HG02938 (cell line): ENCODE measurements at regions not wholly inside any gene's neighbourhood (a gene's known extent, or its start where the extent isn't known, plus 50 kb on each side); places are given as distances from the start of the nearest gene placed in this dataset.
A peak's percentile ranks its signal among the peaks of the same experiment; 100 is the strongest.

Experiments
- ATAC-seq: cut with Tn5 transposase; IDR thresholded peaks from one replicate; pipeline ENCODE4 v1.9.1; 2021; ENCODE audit warnings: mild to moderate bottlenecking, moderate library complexity; ENCODE audit not compliant: unreplicated experiment

DNA sequence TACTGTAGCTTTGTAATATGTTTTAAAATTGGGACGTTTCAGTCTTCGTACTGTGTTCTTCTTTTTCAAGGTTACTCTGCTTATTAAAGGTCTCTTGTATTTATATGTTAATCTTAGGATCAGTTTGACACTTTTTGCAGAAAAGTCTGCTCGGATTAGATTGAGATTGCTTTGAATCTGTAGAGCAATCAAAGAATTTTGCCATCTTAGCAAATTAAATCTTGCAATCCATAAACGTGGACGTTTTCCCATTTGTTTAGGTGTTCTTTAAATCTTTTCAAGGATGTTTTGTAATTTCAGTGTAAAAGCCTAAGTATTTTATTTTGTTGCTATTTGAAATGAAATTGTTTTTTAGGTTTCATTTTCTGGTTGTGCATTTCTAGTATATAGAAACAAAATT is 78.0 kb upstream of the GTSF1L start:
- no peak for ATAC-seq

DNA sequence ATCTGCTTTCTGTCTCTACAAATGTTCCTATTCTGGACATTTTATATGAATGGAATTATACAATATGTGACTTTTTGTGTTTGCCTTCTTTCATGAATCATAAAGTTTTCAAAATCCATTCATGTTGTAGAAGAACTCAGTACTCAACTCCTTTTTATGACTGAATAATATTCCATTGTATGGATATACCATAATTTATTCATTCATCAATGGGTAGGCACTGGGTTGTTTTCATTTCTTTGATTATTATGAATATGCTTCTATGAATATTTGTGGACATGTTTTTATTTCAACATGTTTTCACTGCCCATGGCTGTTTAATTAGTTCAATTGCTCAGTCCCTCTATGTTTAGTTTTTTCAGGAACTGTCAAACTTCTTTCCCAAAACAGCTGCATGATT is 76.5 kb upstream of the GTSF1L start:
- no peak for ATAC-seq

DNA sequence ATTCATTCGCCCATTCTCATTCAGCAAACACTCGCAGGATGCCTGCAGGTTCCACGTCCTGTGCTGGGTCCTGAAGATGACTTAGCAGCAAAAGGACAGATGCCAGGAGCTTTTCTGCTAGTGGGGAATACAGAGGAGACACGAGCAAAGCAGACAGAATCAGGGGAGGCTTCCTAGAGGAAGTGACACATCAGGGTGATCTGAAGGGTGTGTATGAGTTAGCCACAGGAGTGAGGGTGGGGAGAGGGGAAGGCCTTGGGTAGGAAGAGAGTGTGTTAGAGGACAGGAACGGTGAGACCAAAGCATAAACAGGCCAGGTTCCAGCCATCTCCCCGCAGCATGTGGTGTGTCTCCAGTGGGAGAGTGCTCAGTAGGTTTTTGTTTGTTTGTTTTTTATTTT is 73.4 kb upstream of the GTSF1L start:
- ATAC-seq, result no peak

DNA sequence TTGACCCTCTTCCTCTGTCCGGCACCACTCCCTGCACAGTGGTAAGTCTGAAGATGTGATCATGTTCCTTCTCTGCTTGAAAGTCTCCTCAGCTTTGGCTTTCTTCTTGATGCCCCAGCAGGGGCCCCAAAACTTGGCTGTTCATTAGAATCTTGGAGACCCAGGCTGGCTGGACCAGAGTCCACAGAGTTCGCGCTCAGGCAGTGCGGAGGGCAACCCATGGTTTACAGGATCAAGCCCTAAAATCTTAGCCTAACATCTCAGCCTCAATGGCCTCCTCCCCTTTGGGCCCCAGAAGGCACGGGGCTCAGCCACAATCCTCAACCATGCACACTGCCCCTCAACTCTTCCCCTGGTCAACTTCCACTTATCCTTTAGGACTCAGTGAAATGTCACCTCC is 72.9 kb upstream of the GTSF1L start:
- no peak for ATAC-seq

DNA sequence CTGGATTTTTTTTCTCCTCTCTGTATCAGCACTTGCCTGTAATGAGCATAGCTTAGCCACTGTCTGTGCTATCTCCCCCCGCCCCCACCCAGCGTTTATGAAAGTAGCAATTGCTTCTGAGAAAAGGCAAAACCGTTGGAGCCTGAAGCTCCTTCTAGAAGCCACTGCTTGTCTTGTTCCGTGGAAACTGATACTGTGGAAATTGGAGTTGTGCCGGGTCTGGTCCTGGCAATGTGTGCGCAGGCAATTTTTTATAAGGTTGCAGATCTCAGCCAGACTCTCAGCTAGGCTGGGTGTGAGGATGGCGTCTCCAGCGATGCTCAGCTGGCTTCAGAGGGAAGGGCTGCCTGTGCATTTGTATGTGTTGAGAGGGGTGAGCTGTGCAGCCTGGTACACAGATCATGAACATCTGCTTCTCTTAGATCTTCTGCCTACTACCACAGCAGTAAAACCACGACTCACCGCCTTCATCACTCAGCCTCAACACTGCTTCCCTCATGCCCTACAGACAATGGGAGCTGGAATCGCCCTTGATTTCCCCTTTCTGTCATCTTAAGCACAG is 72.4 kb upstream of the GTSF1L start:
- no peak for ATAC-seq

DNA sequence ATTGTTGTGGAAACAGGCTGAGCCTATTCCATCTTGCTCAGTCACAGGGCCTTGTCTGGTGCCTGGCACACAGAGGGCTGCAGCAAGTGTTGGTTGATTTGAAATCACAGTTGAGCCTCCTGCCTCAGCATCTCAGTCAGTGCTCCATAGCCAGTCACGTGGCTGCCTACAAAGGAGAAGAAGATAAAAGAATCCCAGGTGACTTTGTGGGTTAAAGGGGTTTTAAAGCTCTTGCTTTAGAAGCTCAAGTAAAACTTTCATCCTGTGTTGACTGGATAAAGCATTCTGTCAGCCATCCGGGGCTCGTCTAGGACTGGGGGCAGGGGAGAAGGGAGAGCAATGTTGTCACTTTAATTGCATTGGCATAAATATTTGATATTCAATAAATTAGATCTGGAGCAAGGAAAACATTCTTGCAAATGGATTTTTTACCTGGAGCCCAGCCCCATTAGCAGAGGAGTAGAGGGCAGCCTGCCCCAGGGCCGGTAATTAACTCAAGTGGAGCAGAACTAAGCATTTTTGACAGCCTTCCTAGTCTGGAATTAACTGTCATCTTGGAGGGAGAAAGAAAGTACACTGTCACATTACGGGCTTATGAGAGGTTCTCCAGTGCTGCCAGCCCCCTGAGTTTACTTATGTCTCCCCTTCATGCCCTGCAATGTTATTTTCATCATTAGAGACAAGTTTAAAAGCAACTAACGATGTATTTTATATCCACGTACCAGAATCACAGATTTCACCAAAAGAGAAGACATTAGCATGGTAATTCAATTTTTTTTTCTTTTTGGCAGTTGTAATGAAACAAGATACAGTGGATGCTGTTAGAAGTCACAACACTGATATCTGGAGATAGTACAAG is 71.7 kb upstream of the GTSF1L start:
- ATAC-seq, result no peak

DNA sequence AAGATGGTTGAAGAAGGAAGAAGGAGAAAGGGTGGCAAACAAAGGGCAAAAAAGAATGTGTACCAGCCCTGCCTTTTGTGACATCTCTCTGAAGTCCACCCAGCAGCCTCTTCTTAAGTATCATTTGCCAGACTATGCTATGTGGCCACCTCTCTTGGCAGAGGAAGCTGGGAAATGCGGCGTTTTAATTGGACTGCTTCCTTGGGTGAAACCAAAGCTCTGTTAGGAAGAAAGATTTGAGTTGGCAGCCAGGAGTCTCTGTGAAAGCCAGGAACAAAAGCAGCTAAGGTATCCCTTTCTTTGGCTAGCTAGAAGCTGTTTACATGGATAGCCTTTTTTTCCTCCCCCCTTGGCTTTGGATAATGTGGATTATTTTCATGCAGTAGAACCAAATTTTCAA is 67.5 kb upstream of the GTSF1L start:
- no peak for ATAC-seq

DNA sequence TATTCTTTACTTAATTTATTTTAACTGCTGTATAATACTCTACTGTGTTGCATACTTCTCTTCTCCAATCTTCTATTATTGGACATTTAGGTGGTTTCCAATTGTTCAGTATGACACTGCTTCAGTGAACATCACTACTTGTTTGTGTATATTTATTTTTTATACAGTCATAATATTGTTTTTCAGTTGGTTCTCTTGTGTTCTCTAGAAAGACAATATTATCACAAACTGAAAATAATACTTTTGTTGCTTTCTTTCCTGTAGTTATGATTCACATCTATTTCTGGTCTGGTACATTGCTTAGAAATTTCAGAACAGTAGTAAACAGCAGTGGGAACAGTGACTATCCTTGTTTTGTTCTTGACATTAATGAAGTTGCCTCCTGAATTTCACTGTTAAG is 62.8 kb upstream of the GTSF1L start:
- ATAC-seq, result peak; percentile 71

DNA sequence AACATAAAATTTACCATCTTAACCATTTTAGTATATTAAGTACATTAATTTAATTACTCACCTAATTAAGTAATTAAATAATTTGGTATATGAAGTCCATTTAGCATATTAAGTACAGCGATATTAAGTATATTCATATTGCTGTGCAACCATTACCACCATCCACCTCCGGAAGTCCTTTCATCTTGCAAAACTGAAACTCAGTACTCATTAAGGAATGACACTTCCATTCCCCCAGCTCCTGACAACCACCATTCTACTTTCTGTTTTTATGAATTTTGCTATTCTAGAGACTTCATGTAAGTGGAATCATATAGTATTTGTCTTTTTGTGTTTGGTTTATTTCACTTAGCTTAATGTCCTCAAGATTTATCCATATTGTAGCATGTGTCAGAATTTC is 61.1 kb upstream of the GTSF1L start:
- peak; percentile 74 for ATAC-seq

DNA sequence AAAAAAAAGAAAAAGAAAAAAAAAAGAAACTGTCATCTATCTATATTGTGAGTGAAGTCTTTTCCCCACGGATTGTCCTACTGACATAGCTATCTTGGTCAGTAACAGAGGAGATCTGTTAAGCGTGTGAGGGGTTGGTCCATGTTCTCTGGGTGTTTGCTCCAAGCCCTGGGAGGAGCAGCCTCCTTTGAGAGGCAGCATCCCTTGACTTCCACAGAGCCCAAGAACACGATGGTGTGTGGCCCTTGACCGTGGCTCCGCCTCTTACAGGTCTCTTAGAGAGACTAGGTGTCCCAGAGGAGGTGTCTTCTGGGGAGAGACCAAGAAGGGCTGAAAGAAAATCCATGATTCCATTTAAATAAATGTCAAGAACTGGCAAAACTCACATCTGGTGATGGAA is 60.1 kb upstream of the GTSF1L start:
- no peak for ATAC-seq

DNA sequence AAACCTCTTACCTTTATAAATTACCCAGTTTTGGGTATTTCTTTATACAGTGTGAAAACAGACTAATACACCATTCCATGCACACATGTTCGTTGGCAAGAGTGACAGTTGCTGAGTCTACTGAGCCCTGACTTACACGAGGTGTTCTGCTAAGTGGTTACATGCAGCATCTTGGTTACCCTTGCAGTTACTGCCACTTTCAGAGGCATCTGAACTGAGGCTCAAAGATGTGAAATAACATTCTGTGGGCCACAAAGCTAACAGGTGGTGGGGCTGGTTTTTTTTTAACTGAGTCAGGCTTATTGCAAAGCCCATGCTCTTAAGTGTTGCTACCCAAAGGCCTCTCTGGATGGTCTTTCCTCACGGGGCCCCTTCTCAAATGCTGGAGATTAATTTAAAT is 54.4 kb upstream of the GTSF1L start:
- ATAC-seq, result no peak

DNA sequence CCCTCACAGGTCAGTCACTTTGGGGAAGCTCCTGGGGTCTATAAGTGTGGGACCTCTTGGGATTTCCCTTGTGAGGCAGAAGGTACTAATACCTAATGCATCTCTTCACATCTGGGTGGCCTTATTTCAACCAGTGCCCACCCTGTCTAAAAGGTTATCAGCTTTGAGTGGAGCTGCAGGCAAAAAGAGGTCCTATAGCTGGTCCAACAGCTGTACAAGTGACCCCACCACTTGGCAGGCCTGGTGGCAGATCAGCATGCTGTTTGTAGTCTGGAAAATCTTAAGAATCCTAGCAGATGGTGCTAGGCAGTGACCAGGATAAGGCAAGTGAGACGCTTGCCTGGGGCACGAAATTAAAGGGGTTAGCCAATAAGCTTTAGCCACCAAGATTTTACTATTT is 51.6 kb upstream of the GTSF1L start:
- no peak for ATAC-seq

DNA sequence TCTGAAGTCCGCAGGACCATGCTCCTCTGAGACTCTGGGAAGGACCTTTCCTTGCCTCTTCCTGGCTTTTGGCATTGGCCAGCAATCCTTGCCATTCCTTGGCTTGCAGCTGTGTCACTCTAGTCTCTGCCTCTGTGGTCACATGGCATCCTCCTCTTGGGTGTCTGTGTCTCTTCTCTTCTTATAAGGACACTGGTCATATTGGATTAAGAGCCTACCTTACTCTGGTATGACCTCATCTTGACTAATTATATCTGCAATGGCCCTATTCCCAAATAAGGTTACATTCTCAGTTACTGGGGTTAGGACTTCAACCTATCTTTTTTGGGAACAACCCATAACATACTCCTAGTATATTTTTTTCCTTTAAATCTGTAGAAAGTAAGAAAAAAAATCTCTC is 49.9 kb upstream of the GTSF1L start:
- ATAC-seq, result no peak
